Keratinocyte (primary cell): ENCODE measurements at regions not wholly inside any gene's neighbourhood (a gene's known extent, or its start where the extent isn't known, plus 50 kb on each side); places are given as distances from the start of the nearest gene placed in this dataset.

ENCODE experiments used
- DNase-seq: peaks from one replicate; pipeline ENCODE4 v3.0.0-alpha.2; 2011; ENCODE audit warnings: low read depth, missing footprints, low spot score
- FAIRE-seq: peaks from 2 replicates; lab custom pipeline; 2011; peaks lifted over from hg19 to GRCh38; lab: Jason Lieb, UNC
- H2AFZ ChIP-seq: 2 replicates; pipeline ENCODE4 v1.6.0; 2012; ENCODE audit warnings: low read length, control low read depth, inconsistent platforms; ENCODE audit not compliant: control insufficient read depth
- H3K27ac ChIP-seq: 2 replicates; pipeline ENCODE4 v1.5.1; 2011; ENCODE audit warnings: low read length; ENCODE audit not compliant: control insufficient read depth, insufficient read depth
- H3K27me3 ChIP-seq: 3 replicates; pipeline ENCODE4 v1.6.0; 2011; ENCODE audit warnings: low read length; ENCODE audit not compliant: control insufficient read depth, insufficient read depth; ENCODE audit errors: extremely low read depth
- H3K36me3 ChIP-seq, 2 experiments: 2 replicates in 1 of 2; 3 replicates in 1 of 2; pipeline ENCODE4 v1.5.1; 2011; ENCODE audit warnings: low read length in 2 of 2, mild to moderate bottlenecking in 1 of 2; ENCODE audit not compliant: control insufficient read depth in 2 of 2, insufficient read depth in 2 of 2; ENCODE audit errors: extremely low read depth in 1 of 2
- H3K4me1 ChIP-seq: 3 replicates; pipeline ENCODE4 v1.5.1; 2011; ENCODE audit warnings: low read length; ENCODE audit not compliant: control insufficient read depth, insufficient read depth; ENCODE audit errors: extremely low read depth
- H3K4me2 ChIP-seq: 3 replicates; pipeline ENCODE4 v1.6.0; 2011; ENCODE audit warnings: low read depth, low read length; ENCODE audit not compliant: control insufficient read depth, insufficient read depth; ENCODE audit errors: extremely low read depth
- H3K4me3 ChIP-seq, 3 experiments: fragments of 200-600 bp in 1 of 3; sonication (generic) in 1 of 3; 2 replicates in 2 of 3; 3 replicates in 1 of 3; pipeline ENCODE4 v1.5.1; 2011 to 2016; ENCODE audit warnings: low read length in 3 of 3, mild to moderate bottlenecking in 3 of 3, control low read depth in 2 of 3, inconsistent platforms in 1 of 3, low read depth in 1 of 3, mixed read lengths in 1 of 3, mixed run types in 1 of 3, moderate library complexity in 1 of 3; ENCODE audit not compliant: control insufficient read depth in 2 of 3, insufficient read depth in 2 of 3; ENCODE audit errors: extremely low read depth in 1 of 3
- H3K79me2 ChIP-seq: 2 replicates; pipeline ENCODE4 v1.6.0; 2012; ENCODE audit warnings: low read length; ENCODE audit not compliant: control insufficient read depth, insufficient read depth
- H3K9ac ChIP-seq: 3 replicates; pipeline ENCODE4 v1.6.0; 2011; ENCODE audit warnings: low read length; ENCODE audit not compliant: control insufficient read depth, insufficient read depth; ENCODE audit errors: extremely low read depth
- H3K9me1 ChIP-seq: 3 replicates; pipeline ENCODE4 v1.6.0; 2011; ENCODE audit warnings: low read length; ENCODE audit not compliant: control insufficient read depth, insufficient read depth; ENCODE audit errors: extremely low read depth
- H3K9me3 ChIP-seq: 2 replicates; pipeline ENCODE4 v1.5.1; 2012; ENCODE audit warnings: low read depth, low read length; ENCODE audit not compliant: control insufficient read depth
- H4K20me1 ChIP-seq: 3 replicates; pipeline ENCODE4 v1.6.0; 2011; ENCODE audit warnings: low read length; ENCODE audit not compliant: control insufficient read depth, insufficient read depth; ENCODE audit errors: extremely low read depth
- CTCF ChIP-seq, 3 experiments: IDR thresholded peaks in 1 of 3; conservative IDR thresholded peaks in 1 of 3; optimal IDR thresholded peaks in 1 of 3; 2 replicates in 2 of 3; 3 replicates in 1 of 3; pipeline versions ENCODE3 to v1.5.1; 2011; ENCODE audit warnings: low read length in 3 of 3, mild to moderate bottlenecking in 3 of 3, moderate library complexity in 2 of 3, control low read depth in 1 of 3, inconsistent platforms in 1 of 3; ENCODE audit not compliant: insufficient read depth in 2 of 3; ENCODE audit errors: extremely low read depth in 1 of 3
- EZH2 ChIP-seq: IDR thresholded peaks from one replicate; pipeline ENCODE4 v1.6.1; 2012; ENCODE audit warnings: inconsistent platforms, mild to moderate bottlenecking, low read length, moderate library complexity
- dilution Hi-C: fragments of 300-500 bp; cut with MboI; formaldehyde crosslinking; loops from one replicate; pipeline ENCODE4 v1.7.0; 2020; ENCODE audit warnings: low sequenced_read_pairs; ENCODE audit not compliant: extremely low pct_ligation_motif_present

- no peaks in the 10 kb centered on the region for H3K27me3 ChIP-seq
- H2AFZ ChIP-seq, result no peak overlapping the region
- H3K9ac ChIP-seq, result no peak overlapping the region
- H4K20me1 ChIP-seq, result no peaks in the 10 kb centered on the region
- H3K79me2 ChIP-seq, result no peaks in the 10 kb centered on the region
- no peaks in the 10 kb centered on the region for H3K36me3 ChIP-seq
- H3K4me2 ChIP-seq, result no peak overlapping the region
- no peaks in the 10 kb centered on the region for H3K9me1 ChIP-seq
- dilution Hi-C loops, result no loop called here
- TF ChIP-seq CTCF (optimal IDR thresholded peaks at IDR 0.05 in 1 of 3, IDR thresholded peaks at IDR 0.05 in 1 of 3, conservative IDR thresholded peaks at IDR 0.05 in 1 of 3; ENCODE audit: extremely low read depth in 1 of 3, insufficient read depth in 2 of 3, low read length in 3 of 3) (no peak), EZH2 (no peak)
- DNase-seq, result no peak
- no peaks in the 10 kb centered on the region for H3K4me1 ChIP-seq
- no peak overlapping the region for H3K4me3 ChIP-seq
- no peak overlapping the region for H3K27ac ChIP-seq
- no peak for FAIRE-seq
- H3K9me3 ChIP-seq, result no peaks in the 10 kb centered on the region
Measured at GRCh38 chr5:101520417-101520816, 617.3 kb upstream of the ST8SIA4 start.

- no peak overlapping the region for H3K9ac ChIP-seq
- dilution Hi-C loops, result no loop called here
- no peaks in the 10 kb centered on the region for H3K4me1 ChIP-seq
Measured at GRCh38 chr5:101517795-101518194, 614.7 kb upstream of the ST8SIA4 start.

More at GRCh38 chr5:101517795-101518194, 614.7 kb upstream of the ST8SIA4 start:
- Histone ChIP-seq H3K4me2 (no peak overlapping the region), H3K9me3 (no peaks in the 10 kb centered on the region), H3K9me1 (no peaks in the 10 kb centered on the region), H4K20me1 (no peaks in the 10 kb centered on the region), H3K79me2 (no peaks in the 10 kb centered on the region), H2AFZ (no peak overlapping the region), H3K4me3 (no peak overlapping the region), H3K36me3 (no peaks in the 10 kb centered on the region), H3K27me3 (no peaks in the 10 kb centered on the region), H3K27ac (no peak overlapping the region)
- TF ChIP-seq EZH2, result no peak
- no peak for TF ChIP-seq CTCF (optimal IDR thresholded peaks at IDR 0.05 in 1 of 3, IDR thresholded peaks at IDR 0.05 in 1 of 3, conservative IDR thresholded peaks at IDR 0.05 in 1 of 3; ENCODE audit: extremely low read depth in 1 of 3, insufficient read depth in 2 of 3, low read length in 3 of 3)
- no peak for DNase-seq
- no peak for FAIRE-seq
